OCI-M2 (cell line): ENCODE measurements at regions not wholly inside any gene's neighbourhood (a gene's known extent, or its start where the extent isn't known, plus 50 kb on each side); places are given as distances from the start of the nearest gene placed in this dataset.
"Not testable (repeated sequence)": the region's sequence is repeated elsewhere in the genome, so short reads cannot be mapped to it uniquely, and the experiment has no call there.

Source experiments
- DNase-seq: peaks from one replicate; lab custom pipeline; 2025; ENCODE audit not compliant: unreplicated experiment; lab: John Stamatoyannopoulos, UW

DNA sequence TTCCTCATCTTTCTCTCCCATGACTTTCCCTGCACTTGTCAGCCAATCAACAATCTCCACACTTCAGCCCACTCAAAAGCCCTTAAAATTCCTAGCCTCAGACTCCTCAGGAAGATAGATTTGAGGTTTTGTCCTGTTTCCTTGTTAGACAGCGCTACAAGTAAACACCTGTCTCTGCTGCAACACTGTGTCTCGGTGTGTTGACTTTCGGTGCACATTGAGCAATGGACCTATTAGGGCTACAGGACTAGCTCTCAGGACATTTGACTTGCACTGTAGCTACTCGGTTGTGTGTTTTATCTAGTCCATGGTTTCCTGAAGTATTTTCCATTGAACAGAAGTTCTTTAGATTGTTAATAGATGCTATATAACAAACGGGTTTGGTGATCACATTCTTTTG is 140.9 kb upstream of the XPO1 start:
- no peak for DNase-seq

DNA sequence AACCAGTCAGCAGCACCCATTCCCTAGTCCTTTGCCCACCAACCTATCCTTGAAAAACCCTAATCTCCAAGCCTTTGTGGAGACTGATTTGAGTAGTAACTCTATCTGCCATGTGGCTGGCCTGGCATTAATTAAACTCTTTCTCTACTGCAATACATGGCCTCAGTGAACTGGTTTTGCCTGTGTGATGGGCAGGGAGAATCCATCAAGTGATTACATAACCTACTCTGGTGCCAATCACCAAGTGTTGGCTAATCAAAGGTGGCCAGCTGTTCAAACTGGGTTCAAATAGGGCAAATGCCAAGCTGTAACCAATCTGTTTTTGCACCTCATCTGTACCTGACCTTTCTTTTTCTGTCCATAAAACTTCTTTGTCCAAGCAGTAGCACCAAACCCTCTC is 139.8 kb upstream of the XPO1 start:
- DNase-seq, result no peak

DNA sequence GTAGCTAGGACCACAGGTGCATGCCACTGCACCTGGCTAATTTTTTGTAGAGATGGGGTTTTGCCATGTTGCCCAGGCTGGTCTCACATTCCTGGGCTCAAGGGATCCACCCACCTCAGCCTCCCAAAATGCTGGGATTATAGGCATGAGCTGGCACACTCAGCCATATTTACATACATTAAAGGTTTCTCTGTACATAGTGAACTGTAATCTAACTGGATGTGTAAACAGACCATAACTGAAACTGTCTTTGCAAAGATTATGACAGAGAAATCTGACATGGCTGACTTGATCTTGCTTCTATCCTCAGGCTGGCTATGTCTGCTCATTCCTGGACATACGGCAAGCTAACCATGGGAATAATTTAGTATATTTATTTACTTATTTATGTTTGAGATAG is 139.2 kb upstream of the XPO1 start:
- no peak for DNase-seq

DNA sequence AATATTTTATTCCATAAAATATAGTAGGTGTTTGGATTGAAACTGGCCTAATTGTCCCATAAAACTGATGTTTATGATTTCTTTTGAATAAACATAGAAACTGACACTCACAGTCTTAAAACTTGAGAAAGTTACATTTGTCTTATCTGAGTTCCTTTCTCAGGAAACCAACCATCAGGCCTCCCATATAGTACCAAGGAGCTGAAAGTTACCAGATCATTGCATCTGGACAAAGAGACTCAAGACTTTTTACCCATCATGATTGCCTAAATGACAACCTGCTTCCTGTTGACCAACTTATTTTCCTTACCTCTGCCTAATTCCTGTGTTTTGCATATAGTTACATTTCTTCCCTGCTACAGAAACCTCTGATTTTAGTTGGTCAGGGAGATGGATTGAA is 137.0 kb upstream of the XPO1 start:
- DNase-seq, result no peak

DNA sequence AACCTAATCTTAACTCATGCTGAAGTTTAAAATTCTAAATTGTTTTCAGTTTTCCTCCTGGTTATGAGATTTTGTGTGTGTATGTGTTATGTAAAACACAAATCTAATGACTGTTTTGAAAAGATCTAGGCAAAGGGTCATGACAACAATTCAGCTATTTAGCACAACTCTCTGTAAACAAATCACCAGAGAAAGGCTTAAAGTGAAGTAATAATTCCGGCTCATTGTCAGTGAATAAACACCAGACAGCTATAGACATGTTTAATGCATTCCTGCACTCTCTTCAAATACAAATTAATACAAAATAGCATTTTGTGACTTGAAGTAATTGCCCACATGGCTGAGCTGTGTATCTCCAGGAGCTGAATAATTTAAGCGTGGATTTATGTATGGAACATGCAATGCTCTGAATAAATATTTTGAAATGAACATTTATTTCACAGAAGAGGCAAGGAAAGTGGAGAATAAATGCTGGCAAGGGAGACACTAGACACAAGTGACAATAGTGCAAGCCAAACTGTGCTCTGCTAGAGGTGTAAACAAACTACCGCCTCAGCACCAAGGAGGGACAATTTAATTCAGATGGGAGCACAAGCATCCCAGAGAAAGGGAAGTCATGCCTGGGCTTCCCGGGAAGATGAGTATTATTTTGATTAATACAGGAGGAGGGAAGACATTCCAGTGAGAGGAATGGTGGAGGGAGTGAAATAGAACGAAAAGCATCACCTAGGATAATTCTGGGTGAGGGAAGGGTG is 133.6 kb upstream of the XPO1 start:
- no peak for DNase-seq

DNA sequence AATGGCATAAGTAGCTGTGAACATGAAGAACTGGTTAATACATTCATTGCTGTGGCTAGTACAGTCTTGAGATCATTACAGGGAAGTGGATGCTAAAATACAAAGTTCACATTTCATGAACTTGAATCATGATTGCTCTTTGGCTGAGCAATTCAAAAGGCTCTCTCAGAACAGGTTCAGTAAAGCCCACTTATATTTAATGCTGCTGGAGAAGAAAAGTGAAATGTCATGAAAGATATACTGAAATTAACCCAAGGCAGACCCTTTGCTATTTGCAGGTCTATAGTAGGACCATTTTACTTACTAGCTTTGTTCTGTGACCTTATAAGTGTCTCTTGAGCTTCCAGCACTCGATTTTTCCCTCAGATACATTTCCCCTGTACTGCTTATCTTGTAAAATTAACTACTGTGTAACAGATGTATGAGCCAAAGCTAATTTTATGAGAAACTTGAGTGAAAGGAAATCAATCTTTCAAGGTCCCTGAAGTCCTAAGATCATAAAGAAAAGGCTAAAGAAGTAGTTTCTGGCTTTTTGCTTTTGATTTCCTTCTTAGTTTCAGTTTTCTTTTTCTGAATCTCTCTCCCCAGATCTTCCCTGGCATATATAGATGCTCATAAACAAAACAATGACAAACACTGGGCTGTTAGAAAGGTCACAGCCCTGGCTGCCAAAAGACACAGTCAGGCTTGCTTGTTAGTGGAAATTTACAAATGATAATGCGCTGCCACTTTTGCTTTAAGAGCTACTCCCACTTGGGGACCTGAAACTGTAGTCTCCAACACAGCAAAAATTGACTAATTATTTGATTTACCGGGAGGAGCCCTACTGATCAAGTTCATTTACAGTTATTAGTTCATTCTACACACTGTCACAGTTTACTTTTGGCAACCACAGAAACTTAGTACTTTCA is 132.7 kb upstream of the XPO1 start:
- no peak for DNase-seq

DNA sequence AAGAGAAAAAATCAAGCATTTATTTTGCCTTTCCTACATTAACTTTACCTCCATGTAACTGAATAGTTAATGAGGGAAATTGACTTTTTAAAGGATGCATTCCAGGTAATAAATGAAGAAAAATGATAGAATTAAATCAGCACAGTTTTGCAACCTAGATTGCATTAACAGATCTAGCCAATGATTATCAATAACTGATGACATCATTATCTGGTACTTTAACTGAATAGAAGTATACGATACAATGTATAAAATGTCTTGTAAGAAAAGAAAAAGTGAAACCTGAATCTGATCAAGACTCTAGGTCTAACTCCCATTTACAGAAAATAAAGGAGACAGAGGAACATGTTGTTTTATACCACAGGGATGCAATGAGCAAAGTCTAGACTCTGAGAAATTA is 126.0 kb upstream of the XPO1 start:
- DNase-seq, result no peak

DNA sequence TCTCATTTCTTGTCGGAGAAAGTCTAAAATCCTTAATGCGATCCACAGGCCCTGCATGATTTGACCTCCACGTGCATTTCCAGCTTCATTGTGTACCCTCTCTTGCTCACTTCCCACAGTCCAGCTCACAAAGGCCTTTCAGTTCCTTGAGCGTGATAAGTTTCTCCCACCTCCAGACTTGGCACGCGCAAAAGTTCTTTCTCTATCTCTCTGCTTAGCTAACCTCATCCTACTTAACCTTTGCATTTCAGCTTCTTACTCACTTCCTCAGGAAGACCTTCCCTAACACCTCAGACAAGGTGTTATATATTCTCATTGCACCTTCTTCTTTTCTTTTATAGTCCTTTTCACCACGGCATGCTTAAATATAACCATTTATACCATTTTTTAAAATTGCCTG is 124.8 kb upstream of the XPO1 start:
- DNase-seq, result no peak

DNA sequence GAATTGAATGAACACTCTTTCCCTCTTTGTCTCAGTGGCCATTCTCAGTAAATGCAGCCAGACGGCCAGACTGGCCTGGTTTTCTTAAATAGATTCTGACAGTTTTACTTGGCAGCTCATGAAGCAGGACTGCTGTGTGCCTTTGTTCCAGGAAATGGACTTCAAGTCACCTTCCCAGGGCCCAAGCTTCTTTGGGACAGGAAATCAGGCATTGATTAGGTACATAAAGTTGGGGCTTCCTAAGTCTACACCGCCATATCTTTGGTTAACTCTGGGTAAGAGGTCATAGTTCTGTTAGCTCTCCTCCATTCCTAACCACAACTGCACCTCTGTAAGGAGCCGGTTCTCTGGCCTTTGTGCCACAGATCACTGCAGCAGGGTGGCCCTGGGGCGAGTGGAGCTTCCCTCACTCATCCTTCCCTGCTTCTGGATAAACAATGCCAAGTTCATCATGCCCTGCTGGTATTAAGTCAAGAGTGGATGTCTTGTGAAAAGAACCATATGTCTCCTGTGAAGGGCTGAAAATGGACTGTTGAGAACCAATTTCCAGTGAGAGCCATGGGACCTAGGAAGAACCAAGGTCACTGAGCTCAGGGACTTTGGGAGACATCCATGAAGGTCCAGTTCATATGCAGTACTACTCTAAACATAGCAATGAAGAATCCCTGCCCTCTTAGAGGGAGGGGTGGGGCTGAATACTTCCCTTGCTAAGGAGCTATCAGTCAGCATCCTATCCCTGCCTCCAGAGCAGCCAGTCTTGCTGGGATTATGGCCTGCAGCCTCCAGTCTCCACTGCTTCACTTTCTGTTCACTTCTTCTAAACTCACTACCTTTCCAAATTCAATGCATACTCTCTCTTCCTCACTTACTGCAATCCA is 122.6 kb upstream of the XPO1 start:
- no peak for DNase-seq

GRCh38 chr2:61658841-61659780 is 121.0 kb upstream of the XPO1 start:
- peak; percentile 5 for DNase-seq

- not testable (repeated sequence) for DNase-seq
Measured at GRCh38 chr2:61649946-61650345, 111.8 kb upstream of the XPO1 start.

GRCh38 chr2:61649021-61649420 is 110.9 kb upstream of the XPO1 start:
- DNase-seq, result no peak

DNA sequence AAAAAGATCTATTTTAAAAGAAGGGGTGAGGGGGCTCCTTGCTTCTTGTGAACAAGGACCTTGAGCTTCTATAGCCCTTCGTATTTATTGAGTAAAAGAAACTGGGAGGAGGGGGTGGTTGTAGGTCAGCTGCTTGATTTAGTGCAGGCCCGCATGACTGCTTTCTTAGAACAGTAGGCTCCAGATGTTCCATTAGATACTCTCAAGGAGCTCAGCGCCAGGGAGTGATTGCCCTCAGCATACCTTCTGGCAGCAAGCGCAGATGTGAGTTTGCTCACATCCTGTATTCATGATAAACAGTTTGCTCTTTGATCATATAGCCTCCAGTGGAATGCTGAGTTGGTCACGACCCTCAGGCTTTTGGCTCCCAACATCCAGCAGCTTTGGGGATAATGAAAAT is 108.9 kb upstream of the XPO1 start:
- DNase-seq, result no peak

- DNase-seq, result no peak
Measured at GRCh38 chr2:61645911-61646310, 107.8 kb upstream of the XPO1 start.

DNA sequence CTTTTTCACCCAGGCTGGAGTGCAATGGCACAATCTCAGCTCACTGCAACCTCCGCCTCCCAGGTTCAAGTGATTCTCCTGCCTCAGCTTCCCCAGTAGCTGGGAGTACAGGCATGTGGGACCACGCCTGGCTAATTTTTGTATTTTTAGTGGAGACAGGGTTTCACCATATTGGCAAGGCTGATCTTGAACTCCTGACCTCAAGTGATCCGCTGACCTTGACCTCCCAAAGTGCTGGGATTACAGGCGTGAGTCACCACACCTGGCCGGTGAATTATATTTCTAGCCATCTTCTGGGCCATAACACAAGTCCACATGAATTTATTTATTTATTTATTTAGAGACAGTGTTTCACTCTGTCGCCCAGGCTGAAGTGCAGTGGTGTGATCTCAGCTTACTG is 105.0 kb upstream of the XPO1 start:
- DNase-seq, result not testable (repeated sequence)

DNA sequence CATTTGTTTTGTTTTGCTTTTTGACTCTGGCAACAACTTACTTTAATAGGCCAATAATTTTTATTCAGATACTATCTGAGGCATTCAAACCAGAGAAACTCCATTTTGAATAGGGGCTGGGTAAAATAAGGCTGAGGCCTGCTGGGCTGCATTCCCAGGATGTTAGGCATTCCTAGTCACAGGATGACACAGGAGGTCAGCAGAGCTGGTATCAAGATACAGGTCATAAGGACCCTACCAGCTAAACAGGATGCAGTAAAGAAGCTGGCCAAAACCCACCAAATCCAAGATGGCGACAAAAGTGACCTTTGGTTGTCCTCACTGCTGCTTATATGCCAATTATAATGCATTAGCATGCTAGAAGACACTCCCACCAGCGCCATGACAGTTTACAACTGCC is 102.2 kb upstream of the XPO1 start:
- no peak for DNase-seq

DNA sequence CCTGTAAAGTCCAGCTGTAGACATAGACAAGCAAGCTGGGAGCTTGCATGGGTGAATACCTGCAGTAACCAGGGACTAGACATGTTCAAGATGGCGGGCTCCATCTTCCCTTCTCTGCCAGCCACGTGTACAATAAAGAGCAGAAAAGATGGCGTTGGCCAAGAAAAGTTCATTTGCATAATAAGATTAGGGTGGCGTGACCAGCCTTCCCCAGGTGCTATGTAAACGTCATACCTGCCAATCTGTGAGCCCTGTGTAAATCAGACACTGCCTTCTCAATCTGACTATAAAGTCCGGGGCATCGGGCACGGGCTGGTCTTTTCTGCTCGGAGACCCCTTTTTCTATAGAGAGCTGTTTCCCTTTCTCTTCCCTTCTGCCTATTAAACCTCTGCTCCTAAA is 101.6 kb upstream of the XPO1 start:
- DNase-seq, result no peak

DNA sequence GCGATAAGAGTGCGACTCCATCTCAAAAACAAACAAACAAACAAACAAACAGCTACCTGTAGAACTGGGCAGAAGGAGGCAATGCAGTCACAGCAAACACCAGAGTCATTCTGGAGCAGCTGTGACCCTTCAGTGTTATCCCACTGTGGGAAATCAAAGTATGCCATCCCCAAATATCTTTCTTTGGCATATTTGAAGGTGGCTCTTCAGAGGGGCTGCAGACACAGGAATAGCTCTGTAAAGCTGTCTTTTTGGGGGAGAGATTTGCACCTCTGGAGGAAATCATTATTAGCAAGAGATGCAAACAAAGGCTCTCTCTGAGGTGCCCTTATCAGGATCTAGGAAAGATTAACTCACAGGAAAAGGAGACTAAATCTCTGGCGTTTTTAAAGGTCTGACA is 98.5 kb upstream of the XPO1 start:
- no peak for DNase-seq

DNA sequence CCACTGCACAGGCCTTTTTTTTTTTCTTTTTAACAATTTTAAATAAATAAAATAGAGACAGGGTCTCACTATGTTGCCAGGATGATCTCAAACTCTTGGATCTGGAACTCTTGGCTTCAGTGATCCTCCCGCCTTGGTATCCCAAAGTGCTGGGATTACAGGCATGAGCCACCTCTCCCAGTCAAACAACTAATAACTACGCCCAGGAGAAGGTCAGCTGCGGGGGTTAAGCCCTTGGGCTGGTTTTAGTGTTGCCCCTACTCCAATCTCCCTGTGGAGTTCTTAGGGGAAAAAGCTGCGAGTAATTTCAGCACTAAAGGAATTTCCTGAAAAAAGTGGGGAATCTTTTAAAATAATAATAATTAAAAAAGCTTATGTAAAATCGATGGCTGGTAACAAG is 96.4 kb upstream of the XPO1 start:
- no peak for DNase-seq

- DNase-seq, result no peak
Measured at GRCh38 chr2:61633250-61633649, 95.1 kb upstream of the XPO1 start.
